Thyroid gland (tissue), 4 donors: ENCODE measurements at regions not wholly inside any gene's neighbourhood (a gene's known extent, or its start where the extent isn't known, plus 50 kb on each side); places are given as distances from the start of the nearest gene placed in this dataset.

ENCODE experiments used
- DNase-seq, 2 donors: peaks; one replicate each; pipeline ENCODE4 v3.0.0-alpha.2; 2019
- H3K27ac ChIP-seq, 3 donors: fragments of 200-600 bp; sonication (generic); 1 replicate in 2 of 3; 2 replicates in 1 of 3; pipeline ENCODE4 v1.5.1; 2016 to 2019; ENCODE audit warnings: mild to moderate bottlenecking in 1 of 3, moderate library complexity in 1 of 3
- H3K27me3 ChIP-seq: fragments of 200-600 bp; sonication (generic); one replicate; pipeline ENCODE4 v1.5.1; 2019
- H3K36me3 ChIP-seq, 2 donors: fragments of 200-600 bp; sonication (generic); one replicate each; pipeline ENCODE4 v1.5.1; 2016 to 2019
- H3K4me1 ChIP-seq, 2 donors: fragments of 200-600 bp; sonication (generic); one replicate each; pipeline ENCODE4 v1.5.1; 2017 to 2019
- H3K4me3 ChIP-seq, 3 donors: fragments of 200-600 bp; sonication (generic); replicated peaks in 1 of 3; 1 replicate in 2 of 3; 2 replicates in 1 of 3; pipeline ENCODE4 v1.5.1; 2016; ENCODE audit warnings: mild to moderate bottlenecking in 1 of 3
- H3K9me3 ChIP-seq: fragments of 200-600 bp; sonication (generic); one replicate; pipeline ENCODE4 v1.5.1; 2017
- POLR2A ChIP-seq, 2 donors: fragments of 450-650 bp; IDR thresholded peaks; one replicate each; pipeline ENCODE4 v1.6.1; 2017; ENCODE audit warnings: antibody characterized with exemption in 2 of 2, mild to moderate bottlenecking in 2 of 2, moderate library complexity in 1 of 2
- WGBS, 2 donors: methylation state at CpG; one replicate each; pipeline ENCODE4 v1.1.5; 2017; 5-methylcytosine and 5-hydroxymethylcytosine counted together
- intact Hi-C: fragments of 100-400 bp; cut with DNase I; formaldehyde crosslinking; loops from one replicate; pipeline ENCODE4 v1.15.1; 2023
- TF ChIP-seq, protein P1 (sequence below), 6 experiments: fragments of 200-600 bp in 3 of 6; fragments of 450-650 bp in 3 of 6; sonication (generic) in 3 of 6; IDR thresholded peaks; one replicate each; pipeline ENCODE4 v1.5.1; 2016 to 2019; ENCODE audit warnings: antibody characterized with exemption in 6 of 6, mild to moderate bottlenecking in 2 of 6, inconsistent platforms in 1 of 6, moderate library complexity in 1 of 6

GRCh38 chr3:80580146-80580545 lies 812.3 kb upstream of the ROBO1 start:
- H3K36me3 ChIP-seq, result no peaks in the 10 kb centered on the region
- no peak overlapping the region for H3K27ac ChIP-seq
- no peaks in the 10 kb centered on the region for H3K9me3 ChIP-seq
- no peaks in the 10 kb centered on the region for H3K27me3 ChIP-seq
- intact Hi-C loops, result no loop called here
- no peaks in the 10 kb centered on the region for H3K4me1 ChIP-seq
- WGBS, 2 donors, result 57 to 71% methylated on average over 2 of the region's 2 CpGs
- no peak for DNase-seq
- no peak overlapping the region for H3K4me3 ChIP-seq
- TF ChIP-seq, protein P1, sequence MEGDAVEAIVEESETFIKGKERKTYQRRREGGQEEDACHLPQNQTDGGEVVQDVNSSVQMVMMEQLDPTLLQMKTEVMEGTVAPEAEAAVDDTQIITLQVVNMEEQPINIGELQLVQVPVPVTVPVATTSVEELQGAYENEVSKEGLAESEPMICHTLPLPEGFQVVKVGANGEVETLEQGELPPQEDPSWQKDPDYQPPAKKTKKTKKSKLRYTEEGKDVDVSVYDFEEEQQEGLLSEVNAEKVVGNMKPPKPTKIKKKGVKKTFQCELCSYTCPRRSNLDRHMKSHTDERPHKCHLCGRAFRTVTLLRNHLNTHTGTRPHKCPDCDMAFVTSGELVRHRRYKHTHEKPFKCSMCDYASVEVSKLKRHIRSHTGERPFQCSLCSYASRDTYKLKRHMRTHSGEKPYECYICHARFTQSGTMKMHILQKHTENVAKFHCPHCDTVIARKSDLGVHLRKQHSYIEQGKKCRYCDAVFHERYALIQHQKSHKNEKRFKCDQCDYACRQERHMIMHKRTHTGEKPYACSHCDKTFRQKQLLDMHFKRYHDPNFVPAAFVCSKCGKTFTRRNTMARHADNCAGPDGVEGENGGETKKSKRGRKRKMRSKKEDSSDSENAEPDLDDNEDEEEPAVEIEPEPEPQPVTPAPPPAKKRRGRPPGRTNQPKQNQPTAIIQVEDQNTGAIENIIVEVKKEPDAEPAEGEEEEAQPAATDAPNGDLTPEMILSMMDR (IDR thresholded peaks at IDR 0.05), result no peak
- TF ChIP-seq POLR2A (IDR thresholded peaks at IDR 0.05), result no peak

DNA sequence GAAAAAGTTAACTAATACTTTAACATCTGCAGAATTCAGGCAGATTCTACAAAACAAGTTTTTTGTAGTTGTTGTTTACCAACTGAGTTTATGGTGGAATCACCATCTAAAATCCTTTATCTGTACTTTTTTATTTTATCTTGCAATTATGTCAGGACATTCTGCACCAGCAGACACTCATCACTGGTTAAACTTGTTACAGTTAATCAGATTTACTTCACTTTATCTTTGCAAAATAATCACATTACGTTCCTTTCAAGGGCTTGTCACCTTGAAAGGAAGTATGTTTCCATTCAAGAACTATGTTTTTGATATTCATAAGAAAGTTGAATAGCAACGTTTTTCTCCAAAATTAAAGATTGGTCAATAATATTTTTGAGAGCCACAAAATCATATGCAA lies 796.6 kb upstream of the ROBO1 start:
- Histone ChIP-seq H3K4me1 (no peaks in the 10 kb centered on the region), H3K27ac (no peak overlapping the region), H3K4me3 (no peak overlapping the region), H3K36me3 (no peaks in the 10 kb centered on the region), H3K9me3 (no peaks in the 10 kb centered on the region), H3K27me3 (no peaks in the 10 kb centered on the region)
- no peak for DNase-seq
- WGBS, 2 donors, result 38 to 52% methylated on average over 2 of the region's 2 CpGs
- TF ChIP-seq, protein P1 (IDR thresholded peaks at IDR 0.05), result no peak
- TF ChIP-seq POLR2A (IDR thresholded peaks at IDR 0.05), result no peak
- intact Hi-C loops, result no loop called here

GRCh38 chr3:80559701-80560100 lies 791.9 kb upstream of the ROBO1 start:
- no peaks in the 10 kb centered on the region for H3K4me1 ChIP-seq
- no peaks in the 10 kb centered on the region for H3K36me3 ChIP-seq
- no peaks in the 10 kb centered on the region for H3K9me3 ChIP-seq
- TF ChIP-seq, protein P1 (IDR thresholded peaks at IDR 0.05), result no peak
- TF ChIP-seq POLR2A (IDR thresholded peaks at IDR 0.05), result no peak
- DNase-seq, result no peak
- H3K27ac ChIP-seq, result no peak overlapping the region
- intact Hi-C loops, result no loop called here
- no peak overlapping the region for H3K4me3 ChIP-seq
- no peaks in the 10 kb centered on the region for H3K27me3 ChIP-seq
- 83 to 85% methylated on average over 4 of the region's 4 CpGs for WGBS, 2 donors

GRCh38 chr3:80556763-80557162 lies 789.0 kb upstream of the ROBO1 start:
- H3K4me1 ChIP-seq, result no peaks in the 10 kb centered on the region
- no peak overlapping the region for H3K27ac ChIP-seq
- no peak overlapping the region for H3K4me3 ChIP-seq
- H3K27me3 ChIP-seq, result no peaks in the 10 kb centered on the region
- WGBS, 2 donors, result 91 to 97% methylated on average over 1 of the region's 1 CpG
- no peaks in the 10 kb centered on the region for H3K9me3 ChIP-seq
- no peak for TF ChIP-seq POLR2A (IDR thresholded peaks at IDR 0.05)
- TF ChIP-seq, protein P1 (IDR thresholded peaks at IDR 0.05), result no peak
- H3K36me3 ChIP-seq, result no peaks in the 10 kb centered on the region
- intact Hi-C loops, result no loop called here
- no peak for DNase-seq

- no peaks in the 10 kb centered on the region for H3K27me3 ChIP-seq
- WGBS, 2 donors, result 31 to 32% methylated on average over 3 of the region's 3 CpGs
- no peaks in the 10 kb centered on the region for H3K4me1 ChIP-seq
- H3K27ac ChIP-seq, result no peak overlapping the region
- no peak for DNase-seq
- TF ChIP-seq POLR2A (IDR thresholded peaks at IDR 0.05), result no peak
- TF ChIP-seq, protein P1 (IDR thresholded peaks at IDR 0.05), result no peak
- H3K4me3 ChIP-seq, result no peak overlapping the region
- intact Hi-C loops, result no loop called here
- H3K9me3 ChIP-seq, result no peaks in the 10 kb centered on the region
- H3K36me3 ChIP-seq, result no peaks in the 10 kb centered on the region
Measured at GRCh38 chr3:80554304-80554703, 786.5 kb upstream of the ROBO1 start.
